ENCODE measurements at regions not wholly inside any gene's neighbourhood (a gene's known extent, or its start where the extent isn't known, plus 50 kb on each side); places are given as distances from the start of the nearest gene placed in this dataset.

DNA sequence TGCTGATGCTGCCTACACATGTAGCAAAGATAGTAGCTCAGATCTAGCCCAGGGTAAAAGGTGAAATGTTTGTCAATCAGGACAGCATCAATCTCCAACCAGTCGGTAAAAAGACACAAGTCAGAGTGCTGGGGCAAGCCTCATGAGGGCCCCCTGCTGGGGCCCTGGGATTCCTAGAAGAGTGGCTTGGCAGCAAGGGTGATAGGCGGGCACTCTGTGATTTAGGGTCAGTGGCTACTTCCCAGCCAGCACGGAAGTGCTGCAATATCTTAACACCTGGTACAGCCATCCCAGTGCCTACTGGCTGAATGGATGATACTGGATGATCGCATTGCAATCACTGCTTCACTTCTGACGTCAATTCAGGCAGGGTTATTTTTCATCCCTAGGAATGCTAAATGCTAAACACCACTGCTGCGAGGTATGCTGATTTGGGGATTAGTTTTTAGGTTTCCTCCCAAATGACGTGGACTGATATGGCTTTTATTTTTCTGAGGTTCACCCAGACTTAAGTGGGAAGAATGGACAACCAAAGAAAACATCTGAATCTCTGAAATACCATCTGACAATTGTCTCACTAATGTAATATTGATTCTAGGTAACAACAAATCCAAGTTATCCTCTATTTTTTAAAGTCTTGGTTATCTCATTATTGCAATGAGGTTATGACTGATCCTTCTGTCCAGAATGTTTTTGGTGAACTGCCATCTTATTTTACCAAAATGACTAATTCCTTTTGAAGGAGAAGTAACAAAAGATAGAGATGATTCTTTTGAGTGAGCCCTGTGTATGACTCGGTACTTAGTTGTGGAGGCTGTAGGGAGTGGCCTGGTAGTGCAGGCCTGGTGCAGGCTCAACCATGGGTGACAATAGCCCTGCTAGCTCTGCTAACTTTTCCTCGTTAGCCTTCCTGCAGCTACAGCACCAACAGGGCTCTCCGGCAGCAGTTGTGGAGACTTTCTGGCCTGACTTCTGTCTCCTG, 432.5 kb downstream of the FGF9 start:
- 86 to 92% methylated on average over 9 to 10 of the region's 10 CpGs for WGBS, 2 donors
- TF ChIP-seq, protein P1, sequence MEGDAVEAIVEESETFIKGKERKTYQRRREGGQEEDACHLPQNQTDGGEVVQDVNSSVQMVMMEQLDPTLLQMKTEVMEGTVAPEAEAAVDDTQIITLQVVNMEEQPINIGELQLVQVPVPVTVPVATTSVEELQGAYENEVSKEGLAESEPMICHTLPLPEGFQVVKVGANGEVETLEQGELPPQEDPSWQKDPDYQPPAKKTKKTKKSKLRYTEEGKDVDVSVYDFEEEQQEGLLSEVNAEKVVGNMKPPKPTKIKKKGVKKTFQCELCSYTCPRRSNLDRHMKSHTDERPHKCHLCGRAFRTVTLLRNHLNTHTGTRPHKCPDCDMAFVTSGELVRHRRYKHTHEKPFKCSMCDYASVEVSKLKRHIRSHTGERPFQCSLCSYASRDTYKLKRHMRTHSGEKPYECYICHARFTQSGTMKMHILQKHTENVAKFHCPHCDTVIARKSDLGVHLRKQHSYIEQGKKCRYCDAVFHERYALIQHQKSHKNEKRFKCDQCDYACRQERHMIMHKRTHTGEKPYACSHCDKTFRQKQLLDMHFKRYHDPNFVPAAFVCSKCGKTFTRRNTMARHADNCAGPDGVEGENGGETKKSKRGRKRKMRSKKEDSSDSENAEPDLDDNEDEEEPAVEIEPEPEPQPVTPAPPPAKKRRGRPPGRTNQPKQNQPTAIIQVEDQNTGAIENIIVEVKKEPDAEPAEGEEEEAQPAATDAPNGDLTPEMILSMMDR (IDR thresholded peaks at IDR 0.05): no peak
- TF ChIP-seq POLR2A (IDR thresholded peaks at IDR 0.05): no peak

DNA sequence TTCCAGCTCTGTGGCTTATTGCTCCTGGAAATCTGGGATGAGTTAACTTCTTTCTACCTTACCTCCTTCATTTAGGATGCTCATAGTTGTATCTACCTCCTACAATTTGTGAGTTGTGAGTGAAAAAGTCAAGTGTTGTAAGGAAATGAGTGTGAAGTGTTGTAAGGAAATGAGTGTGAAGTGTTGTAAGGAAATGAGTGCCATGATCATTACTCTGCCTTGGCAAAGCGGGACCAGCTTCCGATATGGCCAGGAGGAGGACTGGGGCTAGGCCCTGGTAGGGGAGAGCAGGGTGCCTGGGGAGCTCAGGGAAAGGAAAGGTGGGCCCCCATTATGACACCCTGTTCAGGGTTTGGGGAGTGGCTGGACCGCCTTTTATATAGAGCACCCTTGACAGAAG, 435.2 kb downstream of the FGF9 start:
- Histone ChIP-seq H3K4me1 (no peaks in the 10 kb centered on the region), H3K36me3 (ENCODE audit: low read depth, missing control alignments) (no peaks in the 10 kb centered on the region), H3K27me3 (no peaks in the 10 kb centered on the region), H3K27ac (no peak overlapping the region), H3K9me3 (no peaks in the 10 kb centered on the region), H3K4me3 (no peak overlapping the region)
- WGBS, 2 donors: 84 to 96% methylated on average over 3 of the region's 3 CpGs
- DNase-seq: no peak
- TF ChIP-seq, protein P1 (IDR thresholded peaks at IDR 0.05): no peak
- no peak for TF ChIP-seq POLR2A (IDR thresholded peaks at IDR 0.05)
- intact Hi-C loops (cut with DNase I; ENCODE audit: low total_unique reads): no loop called here

More for the DNA sequence above, 432.5 kb downstream of the FGF9 start:
- DNase-seq: no peak
- Histone ChIP-seq H3K27me3 (no peaks in the 10 kb centered on the region), H3K27ac (no peak overlapping the region), H3K36me3 (ENCODE audit: low read depth, missing control alignments) (no peaks in the 10 kb centered on the region), H3K4me3 (no peak overlapping the region), H3K4me1 (no peaks in the 10 kb centered on the region), H3K9me3 (no peaks in the 10 kb centered on the region)
- intact Hi-C loops (cut with DNase I; ENCODE audit: low total_unique reads): no loop called here

DNA sequence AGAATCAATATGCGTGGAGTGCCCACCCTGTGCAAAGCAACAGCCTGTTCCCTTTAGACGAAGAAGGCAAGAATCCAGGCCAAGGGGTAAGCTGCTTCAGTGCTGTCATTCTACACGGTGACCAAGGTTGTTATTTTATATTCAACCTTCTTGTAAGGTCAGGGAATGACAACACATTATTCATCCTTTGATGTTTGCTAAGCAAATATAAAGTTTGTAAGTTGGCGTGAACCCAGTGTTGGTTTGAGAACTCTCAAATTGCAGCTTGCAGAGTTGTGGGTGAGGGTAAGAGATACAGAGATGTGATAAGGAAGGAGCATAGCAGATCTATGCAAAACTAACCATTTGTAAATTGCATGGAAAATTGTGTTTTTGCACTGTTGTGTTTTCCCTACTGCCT, 436.7 kb downstream of the FGF9 start:
- no peak for TF ChIP-seq POLR2A (IDR thresholded peaks at IDR 0.05)
- TF ChIP-seq, protein P1 (IDR thresholded peaks at IDR 0.05): no peak
- intact Hi-C loops (cut with DNase I; ENCODE audit: low total_unique reads): no loop called here

DNA sequence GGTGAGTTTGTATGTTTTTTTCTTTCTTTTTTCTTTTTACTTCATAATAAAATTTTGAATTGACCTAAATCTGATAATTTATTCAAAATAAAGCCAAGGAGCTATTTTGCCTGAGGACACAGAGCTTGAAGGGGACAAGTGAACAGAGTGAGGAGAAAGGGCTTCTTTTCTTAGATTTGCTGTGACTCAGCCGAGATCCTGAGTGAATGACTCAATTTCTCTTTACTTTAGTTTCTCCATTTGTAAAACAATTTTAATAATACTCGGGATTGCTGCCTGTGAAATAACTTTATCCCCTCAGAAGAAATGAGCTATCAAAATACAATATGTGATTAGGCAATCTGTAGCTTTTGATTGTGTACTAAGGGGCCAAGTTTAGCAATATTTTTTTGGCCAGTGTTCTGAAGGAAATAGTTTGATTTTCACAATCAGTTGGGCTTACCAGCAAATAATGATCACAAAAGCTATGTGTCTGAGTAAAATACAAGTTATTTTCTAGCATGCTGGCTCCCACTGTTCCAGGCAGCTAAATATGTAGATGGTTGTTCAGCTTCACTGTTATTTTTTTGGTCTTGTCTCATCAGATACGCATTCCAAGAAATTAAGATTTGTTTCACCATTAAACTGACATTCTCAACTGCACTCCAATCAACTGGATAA, 437.5 kb downstream of the FGF9 start:
- Histone ChIP-seq H3K27ac (no peak overlapping the region), H3K4me1 (no peaks in the 10 kb centered on the region), H3K36me3 (ENCODE audit: low read depth, missing control alignments) (no peaks in the 10 kb centered on the region), H3K27me3 (no peaks in the 10 kb centered on the region), H3K9me3 (no peaks in the 10 kb centered on the region), H3K4me3 (no peak overlapping the region)
- DNase-seq: no peak
- WGBS, 2 donors: 66 to 73% methylated on average over 3 of the region's 3 CpGs
- TF ChIP-seq, protein P1 (IDR thresholded peaks at IDR 0.05): no peak
- TF ChIP-seq POLR2A (IDR thresholded peaks at IDR 0.05): no peak
- intact Hi-C loops (cut with DNase I; ENCODE audit: low total_unique reads): no loop called here

More for the DNA sequence above, 436.7 kb downstream of the FGF9 start:
- DNase-seq: no peak
- 67 to 74% methylated on average over 4 of the region's 4 CpGs for WGBS, 2 donors
- H3K9me3 ChIP-seq: no peaks in the 10 kb centered on the region
- no peak overlapping the region for H3K4me3 ChIP-seq
- no peaks in the 10 kb centered on the region for H3K4me1 ChIP-seq
- H3K27me3 ChIP-seq: no peaks in the 10 kb centered on the region
- no peak overlapping the region for H3K27ac ChIP-seq
- no peaks in the 10 kb centered on the region for H3K36me3 ChIP-seq (ENCODE audit: low read depth, missing control alignments)

Data from testis (tissue), 2 donors.